ENCODE measurements at regions not wholly inside any gene's neighbourhood (a gene's known extent, or its start where the extent isn't known, plus 50 kb on each side); places are given as distances from the start of the nearest gene placed in this dataset.

GRCh38 chr2:129388870-129389269 lies 590.6 kb upstream of the RAB6C start:
- TF ChIP-seq, protein P1, sequence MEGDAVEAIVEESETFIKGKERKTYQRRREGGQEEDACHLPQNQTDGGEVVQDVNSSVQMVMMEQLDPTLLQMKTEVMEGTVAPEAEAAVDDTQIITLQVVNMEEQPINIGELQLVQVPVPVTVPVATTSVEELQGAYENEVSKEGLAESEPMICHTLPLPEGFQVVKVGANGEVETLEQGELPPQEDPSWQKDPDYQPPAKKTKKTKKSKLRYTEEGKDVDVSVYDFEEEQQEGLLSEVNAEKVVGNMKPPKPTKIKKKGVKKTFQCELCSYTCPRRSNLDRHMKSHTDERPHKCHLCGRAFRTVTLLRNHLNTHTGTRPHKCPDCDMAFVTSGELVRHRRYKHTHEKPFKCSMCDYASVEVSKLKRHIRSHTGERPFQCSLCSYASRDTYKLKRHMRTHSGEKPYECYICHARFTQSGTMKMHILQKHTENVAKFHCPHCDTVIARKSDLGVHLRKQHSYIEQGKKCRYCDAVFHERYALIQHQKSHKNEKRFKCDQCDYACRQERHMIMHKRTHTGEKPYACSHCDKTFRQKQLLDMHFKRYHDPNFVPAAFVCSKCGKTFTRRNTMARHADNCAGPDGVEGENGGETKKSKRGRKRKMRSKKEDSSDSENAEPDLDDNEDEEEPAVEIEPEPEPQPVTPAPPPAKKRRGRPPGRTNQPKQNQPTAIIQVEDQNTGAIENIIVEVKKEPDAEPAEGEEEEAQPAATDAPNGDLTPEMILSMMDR (IDR thresholded peaks at IDR 0.05; ENCODE audit: control insufficient read depth, extremely low read depth, insufficient read depth): no peak
- DNase-seq (ENCODE audit: low read depth): no peak
- no peak overlapping the region for H3K4me3 ChIP-seq (ENCODE audit: low read depth, low read length)

GRCh38 chr2:129393816-129394215 lies 585.6 kb upstream of the RAB6C start:
- TF ChIP-seq, protein P1 (IDR thresholded peaks at IDR 0.05; ENCODE audit: control insufficient read depth, extremely low read depth, insufficient read depth): no peak
- H3K4me3 ChIP-seq (ENCODE audit: low read depth, low read length): no peak overlapping the region
- DNase-seq (ENCODE audit: low read depth): no peak

GRCh38 chr2:129396980-129397599 lies 582.4 kb upstream of the RAB6C start:
- no peak overlapping the region for H3K4me3 ChIP-seq (ENCODE audit: low read depth, low read length)
- DNase-seq (ENCODE audit: low read depth): peak; percentile 17
- TF ChIP-seq, protein P1 (IDR thresholded peaks at IDR 0.05; ENCODE audit: control insufficient read depth, extremely low read depth, insufficient read depth): peak; percentile 88

- no peak overlapping the region for H3K4me3 ChIP-seq (ENCODE audit: low read depth, low read length)
- no peak for DNase-seq (ENCODE audit: low read depth)
- TF ChIP-seq, protein P1 (IDR thresholded peaks at IDR 0.05; ENCODE audit: control insufficient read depth, extremely low read depth, insufficient read depth): no peak
Measured at GRCh38 chr2:129400826-129401225, 578.6 kb upstream of the RAB6C start.

GRCh38 chr2:129402076-129402475 lies 577.4 kb upstream of the RAB6C start:
- TF ChIP-seq, protein P1 (IDR thresholded peaks at IDR 0.05; ENCODE audit: control insufficient read depth, extremely low read depth, insufficient read depth): no peak
- no peak overlapping the region for H3K4me3 ChIP-seq (ENCODE audit: low read depth, low read length)
- no peak for DNase-seq (ENCODE audit: low read depth)

GRCh38 chr2:129404000-129404685 lies 575.3 kb upstream of the RAB6C start:
- H3K4me3 ChIP-seq (ENCODE audit: low read depth, low read length): no peak overlapping the region
- TF ChIP-seq, protein P1 (IDR thresholded peaks at IDR 0.05; ENCODE audit: control insufficient read depth, extremely low read depth, insufficient read depth): no peak
- DNase-seq (ENCODE audit: low read depth): no peak

Measured in LNCaP clone FGC (cell line).